Activated naive CD8-positive, alpha-beta T cell treated with anti-CD3 and anti-CD28 coated beads, Interleukin-2, amount 50 U/mL, for 16 hours (primary cell): ENCODE measurements at regions not wholly inside any gene's neighbourhood (a gene's known extent, or its start where the extent isn't known, plus 50 kb on each side); places are given as distances from the start of the nearest gene placed in this dataset.

Source experiments
- DNase-seq: peaks from one replicate; pipeline ENCODE4 v3.0.0-alpha.2; 2020; ENCODE audit warnings: low read depth, low spot score

DNA sequence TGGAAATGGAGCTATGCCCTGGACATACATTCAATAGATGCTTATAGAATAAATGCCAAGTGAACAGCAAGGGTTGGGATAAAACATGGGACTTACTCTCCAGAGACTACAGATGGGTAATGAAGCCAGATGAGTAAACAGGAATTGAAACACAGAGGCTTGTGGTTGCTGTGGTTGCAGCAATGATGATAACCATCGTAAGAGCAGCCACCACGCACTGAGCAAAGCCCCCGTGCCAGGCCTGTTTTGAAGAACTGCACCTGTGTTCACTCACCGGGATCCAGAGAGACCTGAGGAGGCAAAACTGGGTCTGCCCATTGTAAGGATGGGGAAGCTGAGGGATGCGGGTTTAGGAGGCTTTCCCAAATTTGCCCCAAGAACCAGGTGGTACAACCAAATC lies 431.1 kb upstream of the CDH4 start:
- DNase-seq = no peak

DNA sequence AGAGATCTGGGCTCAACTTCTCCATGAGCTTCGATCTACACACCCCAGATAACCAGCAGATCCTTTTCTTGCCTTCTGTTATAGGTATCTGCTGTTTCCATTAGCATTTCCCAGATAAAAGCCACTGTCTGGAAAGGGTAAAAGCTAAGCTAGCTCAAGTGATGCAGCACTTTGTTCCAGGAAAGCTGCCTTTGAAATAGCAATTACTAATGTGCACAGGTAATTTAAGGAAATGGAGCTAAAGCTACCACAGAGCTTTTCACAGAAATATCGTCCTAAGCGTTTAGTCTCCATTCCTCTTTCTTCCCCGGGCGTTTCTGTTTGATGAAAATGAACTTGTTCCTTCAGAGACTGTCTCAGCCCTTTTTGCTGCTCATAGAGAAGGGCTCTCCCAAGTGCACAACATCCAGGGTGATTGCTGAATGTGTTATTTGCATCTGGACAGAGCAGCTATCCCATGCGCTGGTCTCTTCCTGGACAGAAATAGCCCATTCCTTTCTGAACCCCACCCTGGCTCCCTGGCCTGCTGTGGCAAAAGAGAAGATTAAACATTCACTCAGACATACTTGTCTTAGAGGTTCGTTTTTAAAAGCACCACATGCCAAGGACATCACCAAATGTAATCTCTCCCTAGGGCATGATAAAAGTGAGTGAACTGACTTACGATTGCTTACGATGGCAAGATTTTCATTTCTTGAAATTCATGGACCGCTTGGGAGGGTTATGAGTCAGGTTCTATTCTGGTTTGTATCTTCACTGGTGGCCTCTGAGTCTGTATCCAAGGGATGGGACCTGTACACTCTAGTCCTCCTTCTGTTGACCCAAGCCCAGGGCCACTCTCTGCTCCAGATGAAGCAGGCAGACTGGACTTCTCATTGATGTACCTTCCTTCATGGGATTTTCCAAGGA lies 429.1 kb upstream of the CDH4 start:
- DNase-seq = no peak

DNA sequence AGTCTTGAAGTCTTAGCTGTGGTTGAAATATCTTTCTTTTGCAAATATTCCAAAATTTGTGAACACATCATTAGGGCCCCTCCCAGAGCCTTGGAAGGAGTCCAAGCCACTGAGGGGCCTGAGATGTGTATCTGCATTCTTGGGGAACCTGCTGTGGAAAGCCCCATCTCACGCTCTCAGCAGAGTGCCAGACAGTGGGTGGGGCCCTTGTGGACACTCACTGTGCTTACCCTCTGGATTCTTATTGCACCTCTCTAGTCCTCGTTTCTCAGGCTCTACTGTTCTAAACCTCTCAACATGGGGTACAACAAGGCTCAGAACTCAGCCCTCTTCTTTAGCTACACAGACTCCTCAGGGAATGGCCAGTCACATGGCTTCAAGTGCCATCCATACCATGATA lies 416.2 kb upstream of the CDH4 start:
- no peak for DNase-seq

DNA sequence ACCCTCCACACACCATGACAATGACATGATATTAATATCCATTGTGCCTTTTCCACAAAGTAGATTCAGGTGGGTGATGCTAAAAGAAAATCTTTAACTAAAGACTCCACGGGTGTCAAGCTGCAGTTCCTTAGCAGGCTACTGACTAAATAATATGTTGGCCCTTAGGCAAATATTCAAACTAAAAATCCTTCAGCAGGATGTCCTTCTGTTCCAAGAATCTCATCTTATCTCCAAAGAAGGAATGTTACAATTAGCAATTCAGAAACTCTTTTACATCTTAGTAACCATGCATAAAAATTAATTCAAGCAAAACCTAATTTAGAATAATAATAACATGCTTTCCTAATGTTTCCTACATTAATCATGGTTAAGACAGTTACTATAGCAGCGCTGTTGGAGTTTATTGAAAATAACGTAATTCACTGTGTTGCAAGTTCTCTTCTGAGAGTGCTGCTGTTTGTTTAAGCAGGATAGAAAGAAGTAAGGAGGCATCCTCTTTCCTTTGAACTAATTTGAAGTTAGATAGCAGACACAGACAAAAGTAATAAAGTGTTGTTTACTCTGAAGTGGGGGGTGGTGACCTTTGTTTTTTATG lies 414.8 kb upstream of the CDH4 start:
- no peak for DNase-seq

DNA sequence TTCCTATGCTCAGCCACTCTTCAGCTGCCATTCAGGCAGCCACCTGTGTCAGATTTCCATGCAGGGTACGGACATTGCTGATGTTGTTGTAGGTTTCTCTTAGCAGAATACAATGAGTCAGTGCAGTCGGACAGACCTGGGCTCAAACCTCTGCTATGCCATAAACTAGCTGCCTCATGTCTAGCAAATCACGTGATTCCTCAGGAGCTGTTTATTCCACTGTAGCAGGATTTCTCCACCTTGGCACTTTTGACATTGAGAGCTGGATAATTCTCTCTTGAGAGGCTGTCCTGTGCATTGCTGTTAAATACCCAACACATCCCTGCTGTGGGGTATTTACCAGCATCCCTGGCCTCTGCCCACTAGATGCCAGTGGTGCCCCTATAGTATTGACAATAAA lies 413.8 kb upstream of the CDH4 start:
- DNase-seq = no peak

DNA sequence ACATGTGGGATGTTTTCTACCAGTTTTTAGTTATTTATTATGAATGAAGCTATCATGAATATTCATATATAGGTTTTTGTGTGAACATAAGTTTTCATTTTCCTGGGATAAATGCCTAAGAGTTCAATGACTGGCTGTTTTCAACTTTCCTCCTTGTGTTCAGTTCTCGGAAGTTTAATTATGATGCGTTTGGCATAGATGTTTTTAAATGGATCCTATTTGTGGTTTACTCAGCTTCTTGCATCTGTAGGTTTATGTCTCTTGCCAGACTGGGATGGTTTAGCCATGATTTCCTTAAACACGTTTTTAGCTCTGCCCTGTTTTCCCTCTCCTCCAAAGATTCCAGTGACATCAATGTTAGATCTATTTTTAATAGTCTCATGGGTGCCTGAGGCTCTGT lies 411.1 kb upstream of the CDH4 start:
- DNase-seq = no peak

DNA sequence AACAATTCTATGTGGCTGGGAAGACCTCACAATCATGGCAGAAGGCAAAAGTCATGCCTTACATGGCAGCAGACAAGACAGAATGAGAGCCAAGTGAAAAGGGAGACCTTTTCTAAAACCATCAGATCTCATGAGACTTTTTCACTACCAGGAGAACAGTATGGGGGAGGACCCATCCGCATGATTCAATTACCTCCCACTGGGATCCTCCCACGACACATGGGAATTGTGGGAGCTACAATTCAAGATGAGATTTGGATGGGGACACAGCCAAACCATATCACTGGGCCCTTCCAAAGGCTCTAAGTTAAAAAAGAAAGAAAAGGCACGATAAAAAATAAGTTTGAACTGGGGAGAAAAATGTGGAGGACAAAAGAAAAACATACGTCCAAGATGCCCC lies 406.9 kb upstream of the CDH4 start:
- no peak for DNase-seq

DNA sequence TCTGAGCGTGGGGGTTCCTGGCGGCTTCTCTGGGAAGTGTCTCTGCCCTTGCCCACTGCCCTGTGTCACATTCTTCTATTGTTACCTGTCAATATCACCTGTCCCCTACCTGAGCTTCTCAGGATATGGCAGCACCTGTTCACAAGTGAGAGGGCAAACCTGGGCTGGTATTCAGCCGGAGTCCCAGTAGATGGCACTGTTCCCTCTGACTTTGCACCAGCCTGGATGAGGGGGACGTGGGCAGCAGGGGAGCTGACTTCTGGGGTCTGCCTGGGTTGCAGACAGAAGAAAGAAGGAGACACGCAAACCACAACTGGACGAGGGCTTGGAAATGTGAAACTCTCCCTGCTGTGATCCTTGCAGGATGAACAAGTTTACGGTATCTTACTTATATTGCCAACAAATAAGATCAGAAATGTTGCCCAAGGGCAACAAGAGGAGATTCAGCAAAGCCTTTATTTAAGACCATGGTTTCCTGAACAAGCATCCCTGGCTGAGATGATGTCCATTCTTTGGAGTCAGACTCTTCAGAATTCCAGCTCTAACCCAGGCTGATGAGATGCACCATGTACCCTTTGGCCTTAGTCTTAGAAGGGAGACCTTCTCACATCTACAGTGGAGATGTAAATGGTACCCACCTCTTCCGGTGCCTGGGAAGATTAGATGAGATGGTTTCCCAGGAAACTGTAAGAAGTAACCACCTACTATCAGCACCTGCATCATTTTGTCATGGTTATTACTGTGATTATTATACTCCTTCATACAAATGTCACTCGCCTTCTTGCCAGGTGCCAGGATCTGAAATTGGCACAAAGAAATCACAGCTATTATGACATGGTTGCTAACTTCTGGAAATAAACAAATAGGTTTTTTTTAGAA lies 400.0 kb upstream of the CDH4 start:
- DNase-seq = no peak

DNA sequence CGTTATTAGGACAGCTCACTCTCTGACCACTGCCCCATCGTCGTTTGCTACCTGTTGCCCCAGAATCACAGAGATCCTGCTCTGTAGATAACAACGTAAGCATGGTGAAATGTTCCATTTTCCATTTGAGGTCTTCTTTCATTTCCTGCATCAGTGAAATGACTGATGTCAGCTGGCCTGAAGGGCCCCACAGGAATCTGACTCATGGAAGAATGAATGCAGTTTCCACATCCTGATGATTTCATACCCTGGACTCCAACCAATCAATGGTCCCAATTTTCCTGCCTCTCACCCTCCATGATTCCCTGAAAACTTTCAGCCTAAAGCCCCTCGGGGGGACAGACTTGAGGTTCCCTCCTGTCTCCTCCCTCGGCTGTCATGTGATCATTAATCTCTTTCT lies 394.4 kb upstream of the CDH4 start:
- no peak for DNase-seq

DNA sequence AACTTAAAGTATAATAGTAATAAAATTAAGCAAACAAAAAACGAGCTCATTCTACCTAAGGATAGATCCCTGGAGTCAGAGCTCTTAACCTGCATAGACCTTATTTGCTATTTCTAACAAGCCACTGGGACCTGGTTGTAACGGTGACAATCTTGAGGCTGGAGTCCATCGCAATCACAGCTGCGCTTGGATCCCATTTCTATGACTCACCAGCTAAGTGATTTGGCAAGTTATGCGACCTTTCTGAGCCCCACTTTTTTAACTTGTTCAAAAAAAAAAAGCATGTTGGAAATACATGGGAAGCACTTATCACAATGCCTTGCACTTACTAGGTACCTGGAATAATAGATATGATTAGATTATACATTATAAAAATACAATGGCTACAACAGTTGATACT lies 389.5 kb upstream of the CDH4 start:
- no peak for DNase-seq

DNA sequence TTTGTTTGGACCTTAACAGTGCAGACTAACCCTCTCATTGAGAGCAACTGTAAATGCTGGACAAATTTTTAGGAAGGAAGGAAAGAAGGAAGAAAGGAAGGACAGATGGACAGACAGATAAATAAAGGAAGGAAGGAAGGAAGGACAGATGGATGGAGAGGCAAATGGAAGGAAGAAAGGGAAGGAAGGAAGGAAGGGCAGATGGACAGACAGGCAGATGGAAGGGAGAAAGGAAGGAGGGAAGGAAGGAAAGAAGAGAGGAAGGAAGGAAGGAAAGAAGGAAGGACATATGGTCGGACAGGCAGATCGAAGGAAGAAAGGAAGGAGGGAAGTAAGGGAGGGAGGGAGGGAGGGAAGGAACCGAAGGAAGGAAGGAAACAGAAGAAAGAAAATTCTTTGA lies 388.5 kb upstream of the CDH4 start:
- DNase-seq = no peak

DNA sequence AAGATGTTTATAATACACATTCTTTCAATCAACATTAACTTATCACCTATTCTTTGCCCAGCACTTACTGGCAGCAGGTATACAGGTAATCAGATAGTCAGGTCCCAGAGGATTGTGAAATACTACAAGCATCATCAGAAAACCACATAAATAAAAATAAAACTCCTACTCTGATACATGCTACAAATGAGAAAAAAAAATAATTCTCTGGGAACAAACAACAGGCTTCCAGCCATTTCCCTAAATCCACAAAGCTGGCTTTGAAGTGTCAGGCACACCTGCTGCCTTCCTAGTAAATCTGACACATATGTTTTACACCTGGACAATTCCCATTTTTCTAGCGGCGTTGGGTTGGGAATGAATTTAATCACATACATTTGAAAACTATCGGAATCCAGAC lies 384.5 kb upstream of the CDH4 start:
- no peak for DNase-seq

DNA sequence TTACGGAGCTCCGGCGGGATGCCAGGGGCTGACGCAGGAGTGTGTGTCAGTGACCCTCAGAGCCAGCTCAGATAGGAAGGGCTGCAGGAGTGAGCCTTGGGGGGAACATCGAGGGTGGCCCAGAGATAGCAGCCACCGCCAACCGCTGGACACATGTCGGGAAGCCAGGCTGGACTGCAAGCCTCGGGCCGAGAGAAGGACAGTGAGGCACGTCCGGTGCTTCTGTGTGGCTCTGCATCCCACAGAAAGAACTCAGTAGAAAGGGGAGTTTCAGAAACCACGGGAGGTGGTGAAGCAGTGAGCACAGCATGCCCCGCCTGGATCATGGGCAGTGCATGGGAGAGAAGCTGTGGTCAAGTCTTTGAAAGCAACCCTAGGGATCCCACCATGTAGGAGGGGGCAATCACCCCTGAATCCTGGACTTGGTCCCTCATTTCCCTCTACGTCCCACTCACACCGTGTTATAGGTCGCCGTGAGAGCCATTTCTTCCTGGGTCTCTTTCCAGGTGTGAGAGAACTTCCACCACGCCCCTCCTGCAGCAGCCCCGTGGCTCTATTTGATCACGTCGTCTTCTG lies 383.7 kb upstream of the CDH4 start:
- DNase-seq = no peak

DNA sequence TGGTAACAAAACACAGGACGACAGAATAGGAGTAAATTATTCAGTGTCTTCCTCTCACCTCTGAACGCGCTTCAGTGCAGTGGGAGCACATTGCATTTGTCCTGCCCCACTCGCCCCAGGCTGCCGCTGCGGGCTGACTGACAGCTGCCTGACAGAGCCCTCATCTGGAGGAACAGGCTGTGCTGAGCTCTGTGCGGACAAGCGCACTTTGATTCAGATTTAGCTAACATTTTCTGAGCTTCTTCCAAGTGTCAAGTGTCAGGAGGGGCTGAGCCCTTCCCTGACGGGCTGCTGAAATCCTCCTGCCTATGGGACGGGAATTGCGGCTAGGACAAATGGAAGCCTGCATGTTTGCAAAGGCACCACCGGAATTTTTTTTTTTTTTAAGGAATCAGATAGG lies 383.0 kb upstream of the CDH4 start:
- no peak for DNase-seq

DNA sequence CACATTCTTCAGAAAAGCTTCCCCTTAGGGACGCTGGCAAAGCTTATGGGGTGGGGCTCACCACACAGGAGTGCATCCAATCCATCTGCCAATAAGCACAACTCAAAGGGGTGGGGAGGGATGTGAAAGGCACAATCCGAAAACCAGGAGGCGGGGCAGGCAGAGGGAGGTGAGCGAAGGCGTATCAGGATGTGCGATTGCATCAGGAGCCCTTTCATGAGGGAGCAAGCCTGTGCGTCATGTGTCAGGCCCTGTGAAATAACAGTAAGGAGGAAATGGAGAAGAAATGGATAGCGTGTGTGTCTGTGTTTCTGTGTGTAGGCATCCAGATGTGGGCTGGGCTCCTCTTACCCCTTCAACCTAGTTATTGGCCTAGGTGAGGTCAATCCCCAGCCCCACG lies 382.4 kb upstream of the CDH4 start:
- DNase-seq = no peak

DNA sequence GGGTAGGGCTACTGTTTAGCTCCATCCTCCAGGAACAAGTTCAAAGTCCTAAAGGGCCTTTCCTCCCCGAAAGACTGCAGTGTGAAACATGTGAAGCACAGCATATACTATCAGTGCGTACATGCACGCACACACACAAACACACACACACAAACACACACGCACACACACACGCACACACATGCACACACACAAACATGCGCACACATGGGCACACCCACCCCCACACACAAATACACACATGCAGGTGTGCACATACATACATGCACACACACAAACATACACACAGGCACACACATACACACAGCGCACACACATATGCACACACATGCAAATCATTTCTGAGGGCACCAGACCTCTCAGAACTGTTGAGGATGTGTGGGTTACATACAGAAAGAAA lies 382.0 kb upstream of the CDH4 start:
- no peak for DNase-seq

DNA sequence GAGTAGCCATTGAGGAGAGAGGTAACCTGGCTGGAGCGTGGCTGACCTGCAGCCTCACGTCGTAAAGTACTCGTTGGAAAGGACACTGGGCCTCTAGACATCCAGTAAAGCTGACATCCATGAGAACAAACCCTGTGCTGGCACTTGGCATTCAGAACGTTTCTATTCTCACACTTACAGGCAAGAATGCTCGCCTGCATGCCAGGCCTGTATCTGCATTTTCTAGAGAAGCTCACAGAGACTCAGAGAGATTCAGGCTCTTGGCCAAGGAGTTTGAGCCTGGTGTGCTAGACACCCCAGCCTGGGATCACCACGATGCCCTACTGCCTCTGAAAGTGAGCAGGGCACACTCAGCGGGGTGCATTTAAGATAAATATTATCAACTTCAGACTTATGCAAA lies 379.8 kb upstream of the CDH4 start:
- DNase-seq = no peak

DNA sequence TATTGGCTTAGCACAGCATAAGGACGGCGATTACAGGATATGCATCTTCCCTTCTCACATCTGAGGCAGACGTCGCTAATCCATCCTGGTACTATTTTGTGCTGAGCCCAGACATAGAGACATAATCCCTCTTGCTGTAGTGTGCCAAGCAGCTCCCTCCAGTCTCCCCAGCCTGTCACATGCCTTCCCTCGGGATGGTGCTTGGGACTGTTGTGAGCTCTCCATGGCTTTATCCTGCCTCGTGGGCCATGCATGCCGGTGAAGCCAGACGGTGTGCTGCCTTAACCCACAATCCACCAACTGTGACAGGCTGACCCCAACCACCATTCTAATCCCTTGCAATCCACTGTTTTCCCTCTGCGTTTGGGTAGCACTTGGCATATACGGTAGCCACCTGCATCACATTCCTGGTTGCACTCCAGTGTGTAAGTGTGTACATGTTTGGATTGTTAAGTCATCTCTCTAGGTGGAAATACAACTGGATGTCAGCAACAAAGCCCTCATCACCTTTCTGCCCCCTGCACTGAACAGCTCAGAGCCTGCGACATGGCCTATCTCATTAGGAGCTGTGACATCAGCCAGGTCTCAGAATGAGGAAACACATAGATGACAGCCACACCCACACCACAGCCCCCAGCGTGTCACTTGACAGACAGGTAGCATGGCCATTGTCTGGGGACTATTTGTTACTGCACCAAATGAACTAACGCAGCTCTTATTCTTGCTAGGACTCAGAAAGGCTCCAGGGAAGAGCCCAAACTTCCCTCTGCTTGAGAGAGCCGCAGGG lies 374.8 kb upstream of the CDH4 start:
- DNase-seq = no peak

DNA sequence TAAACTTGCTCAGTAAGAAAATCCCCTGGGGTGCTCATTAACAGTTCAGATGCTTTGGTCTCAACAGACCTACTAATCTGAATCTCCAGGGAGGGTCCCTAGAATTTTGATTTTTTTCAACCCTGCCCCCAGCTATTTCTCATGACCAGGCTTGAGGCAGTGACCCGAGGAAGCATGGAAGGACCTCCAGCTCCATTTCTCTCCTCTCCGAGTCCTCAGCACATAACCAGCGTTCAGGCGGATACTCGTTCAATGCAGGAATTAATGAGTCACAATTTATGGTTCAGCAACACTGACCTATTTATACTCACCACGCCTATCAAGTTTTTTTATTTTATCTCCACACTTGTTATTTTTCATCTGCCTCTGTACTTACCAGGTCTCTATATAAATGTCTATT lies 369.2 kb upstream of the CDH4 start:
- DNase-seq = no peak

DNA sequence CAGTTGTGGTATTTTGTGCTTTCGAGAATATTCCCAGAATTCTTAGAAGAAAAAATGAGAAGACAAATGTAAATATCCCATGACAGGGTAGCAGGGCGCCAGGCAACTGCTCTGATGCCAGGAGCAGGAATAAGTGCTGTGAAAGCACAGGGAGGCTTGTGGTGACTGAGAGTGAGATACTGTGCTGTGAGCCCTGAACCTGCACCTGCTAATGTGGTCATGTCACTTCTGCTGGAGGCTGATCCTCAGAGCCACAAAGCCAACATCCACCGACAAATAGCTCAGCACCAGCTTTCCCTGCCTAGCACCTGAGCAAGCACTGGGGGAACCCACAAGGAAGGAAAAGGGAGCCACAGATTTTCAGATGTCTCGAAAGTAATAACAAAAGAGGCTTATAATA lies 368.6 kb upstream of the CDH4 start:
- DNase-seq = no peak

DNA sequence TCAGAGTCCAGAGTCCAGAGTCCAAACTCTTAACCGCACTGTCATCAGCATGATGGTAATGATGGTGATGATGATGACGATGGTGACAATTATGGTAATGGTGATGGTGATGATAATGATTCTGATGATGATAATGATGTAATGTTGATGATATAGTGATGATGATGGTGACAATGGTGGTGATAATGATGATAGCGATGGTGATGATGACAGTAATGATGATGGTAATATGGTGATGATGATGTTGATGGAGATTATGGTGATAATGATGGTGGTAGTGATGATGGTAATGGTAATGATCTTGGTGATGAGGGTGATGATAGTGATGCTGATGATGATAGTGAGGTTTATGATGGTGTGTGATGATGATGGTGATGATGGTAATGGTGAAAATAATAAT lies 367.8 kb upstream of the CDH4 start:
- no peak for DNase-seq
